ENCODE measurements at regions not wholly inside any gene's neighbourhood (a gene's known extent, or its start where the extent isn't known, plus 50 kb on each side); places are given as distances from the start of the nearest gene placed in this dataset.
"Not testable (repeated sequence)": the region's sequence is repeated elsewhere in the genome, so short reads cannot be mapped to it uniquely, and the experiment has no call there.

- DNase-seq, result no peak
Measured at GRCh38 chr4:84276752-84277151, 222.3 kb downstream of the NKX6-1 start.

- DNase-seq, result no peak
Measured at GRCh38 chr4:84269536-84270044, 229.5 kb downstream of the NKX6-1 start.

GRCh38 chr4:84264652-84265051, 234.4 kb downstream of the NKX6-1 start:
- DNase-seq, result no peak

- DNase-seq, result no peak
Measured at GRCh38 chr4:84263415-84263814, 235.7 kb downstream of the NKX6-1 start.

- DNase-seq, result no peak
Measured at GRCh38 chr4:84260495-84260894, 238.6 kb downstream of the NKX6-1 start.

GRCh38 chr4:84258905-84259830, 239.9 kb downstream of the NKX6-1 start:
- DNase-seq, result peak; percentile 8

- DNase-seq, result no peak
Measured at GRCh38 chr4:84254537-84254936, 244.6 kb downstream of the NKX6-1 start.

GRCh38 chr4:84249521-84249920, 249.6 kb downstream of the NKX6-1 start:
- DNase-seq, result no peak

- DNase-seq, result not testable (repeated sequence)
Measured at GRCh38 chr4:84245042-84245441, 254.1 kb downstream of the NKX6-1 start.

- not testable (repeated sequence) for DNase-seq
Measured at GRCh38 chr4:84244346-84244801, 254.7 kb downstream of the NKX6-1 start.

GRCh38 chr4:84243685-84244084, 255.4 kb downstream of the NKX6-1 start:
- DNase-seq, result no peak

GRCh38 chr4:84239278-84239845, 259.7 kb downstream of the NKX6-1 start:
- DNase-seq, result no peak

GRCh38 chr4:84238247-84239090, 260.6 kb downstream of the NKX6-1 start:
- no peak for DNase-seq

GRCh38 chr4:84237008-84237407, 262.1 kb downstream of the NKX6-1 start:
- no peak for DNase-seq

- DNase-seq, result no peak
Measured at GRCh38 chr4:84235126-84235944, 263.8 kb downstream of the NKX6-1 start.

- no peak for DNase-seq
Measured at GRCh38 chr4:84232309-84233095, 266.6 kb downstream of the NKX6-1 start.

GRCh38 chr4:84231539-84232055, 267.5 kb downstream of the NKX6-1 start:
- no peak for DNase-seq

- DNase-seq, result peak; percentile 79
Measured at GRCh38 chr4:84224522-84224921, 274.6 kb downstream of the NKX6-1 start.

- DNase-seq, result no peak
Measured at GRCh38 chr4:84221704-84222103, 277.4 kb downstream of the NKX6-1 start.

GRCh38 chr4:84220990-84221389, 278.1 kb downstream of the NKX6-1 start:
- DNase-seq, result no peak

- no peak for DNase-seq
Measured at GRCh38 chr4:84219656-84220055, 279.4 kb downstream of the NKX6-1 start.
